HEK293 (cell line): ENCODE measurements at regions not wholly inside any gene's neighbourhood (a gene's known extent, or its start where the extent isn't known, plus 50 kb on each side); places are given as distances from the start of the nearest gene placed in this dataset.

Experiments
- CTCF ChIA-PET: fragments of 350-600 bp; formaldehyde crosslinking; extraction: SDS; loops from one replicate; lab custom pipeline; 2021; ENCODE audit warnings: antibody characterized with exemption; lab: Yijun Ruan, JAX
- POLR2A ChIA-PET: fragments of 300-600 bp; formaldehyde crosslinking; extraction: SDS; loops from one replicate; lab custom pipeline; 2020; ENCODE audit warnings: antibody characterized with exemption, inconsistent platforms; lab: Yijun Ruan, JAX
- H3K27ac ChIP-seq: fragments of 200-500 bp; sonication (Bioruptor generic); 2 replicates; pipeline ENCODE4 v1.5.1; 2014; ENCODE audit warnings: low read depth, low read length, control low read depth, inconsistent platforms; ENCODE audit errors: extremely low read depth
- H3K36me3 ChIP-seq, 2 experiments: fragments of 200-500 bp in 1 of 2; sonication (Bioruptor generic) in 1 of 2; 1 replicate in 1 of 2; 2 replicates in 1 of 2; pipeline ENCODE4 v1.5.1; 2014 to 2017; ENCODE audit warnings: inconsistent platforms in 2 of 2, low read length in 2 of 2; ENCODE audit not compliant: control insufficient read depth in 2 of 2, insufficient read depth in 1 of 2
- H3K4me1 ChIP-seq: fragments of 200-500 bp; sonication (Bioruptor generic); 2 replicates; pipeline ENCODE4 v1.5.1; 2014; ENCODE audit warnings: mild to moderate bottlenecking, low read length, inconsistent platforms; ENCODE audit not compliant: control insufficient read depth, insufficient read depth
- H3K4me3 ChIP-seq: 2 replicates; pipeline ENCODE4 v1.5.1; 2011; ENCODE audit warnings: low read depth, mild to moderate bottlenecking, control low read depth, low read length, moderate library complexity
- H3K9me3 ChIP-seq: fragments of 200-500 bp; sonication (Bioruptor generic); 2 replicates; pipeline ENCODE4 v1.5.1; 2014; ENCODE audit warnings: low read depth, low read length, inconsistent platforms; ENCODE audit not compliant: control insufficient read depth, insufficient read depth
- EGR2 ChIP-seq: fragments of 450-650 bp; formaldehyde crosslinking; IDR thresholded peaks from 2 replicates; pipeline ENCODE4 v1.5.1; 2016; ENCODE audit warnings: low read depth, missing biosample characterization, missing genetic modification characterization
- GLIS2 ChIP-seq: fragments of 450-650 bp; formaldehyde crosslinking; IDR thresholded peaks from 2 replicates; pipeline ENCODE4 v1.5.1; 2016; ENCODE audit warnings: missing biosample characterization, missing genetic modification characterization
- HOXD13 ChIP-seq: sonication (generic); formaldehyde crosslinking; IDR thresholded peaks from 2 replicates; pipeline ENCODE4 v1.8.0; 2022; ENCODE audit warnings: missing genetic modification reagents, borderline replicate concordance
- IKZF3 ChIP-seq: fragments of 450-650 bp; IDR thresholded peaks from 2 replicates; pipeline ENCODE4 v1.5.0; 2018; ENCODE audit warnings: missing biosample characterization, mild to moderate bottlenecking, missing genetic modification characterization, moderate library complexity
- MEIS1 ChIP-seq: sonication (generic); formaldehyde crosslinking; IDR thresholded peaks from 2 replicates; pipeline ENCODE4 v1.8.1; 2022; ENCODE audit warnings: missing genetic modification reagents, mild to moderate bottlenecking, borderline replicate concordance
- MYNN ChIP-seq: fragments of 450-650 bp; formaldehyde crosslinking; IDR thresholded peaks from 2 replicates; pipeline ENCODE4 v1.5.1; 2016; ENCODE audit warnings: missing biosample characterization, missing genetic modification characterization, borderline replicate concordance
- OSR2 ChIP-seq: fragments of 450-650 bp; formaldehyde crosslinking; IDR thresholded peaks from 2 replicates; pipeline ENCODE4 v1.5.1; 2016; ENCODE audit warnings: missing biosample characterization, missing genetic modification characterization
- PRDM10 ChIP-seq: fragments of 450-650 bp; formaldehyde crosslinking; IDR thresholded peaks from 2 replicates; pipeline ENCODE4 v1.5.1; 2016; ENCODE audit warnings: missing biosample characterization, missing genetic modification characterization
- REPIN1 ChIP-seq: fragments of 450-650 bp; formaldehyde crosslinking; IDR thresholded peaks from 2 replicates; pipeline ENCODE4 v1.5.1; 2017; ENCODE audit warnings: missing biosample characterization, missing genetic modification characterization, low read depth
- SCRT2 ChIP-seq: fragments of 450-650 bp; formaldehyde crosslinking; IDR thresholded peaks from 2 replicates; pipeline ENCODE4 v1.5.1; 2016; ENCODE audit warnings: missing biosample characterization, missing genetic modification characterization
- SP3 ChIP-seq: fragments of 450-650 bp; formaldehyde crosslinking; IDR thresholded peaks from 2 replicates; pipeline ENCODE4 v1.5.1; 2016; ENCODE audit warnings: missing biosample characterization, missing genetic modification characterization
- ZFP41 ChIP-seq: fragments of 450-650 bp; formaldehyde crosslinking; IDR thresholded peaks from 2 replicates; pipeline ENCODE4 v1.5.1; 2016; ENCODE audit warnings: missing biosample characterization, missing genetic modification characterization, borderline replicate concordance
- ZNF174 ChIP-seq: fragments of 450-650 bp; formaldehyde crosslinking; IDR thresholded peaks from 2 replicates; pipeline ENCODE4 v1.5.0; 2017; ENCODE audit warnings: missing biosample characterization, mild to moderate bottlenecking, missing genetic modification characterization
- ZNF19 ChIP-seq: fragments of 450-650 bp; formaldehyde crosslinking; IDR thresholded peaks from 2 replicates; pipeline ENCODE4; 2016; ENCODE audit warnings: missing biosample characterization, missing genetic modification characterization, low read depth
- ZNF214 ChIP-seq: fragments of 450-650 bp; formaldehyde crosslinking; IDR thresholded peaks from 2 replicates; pipeline ENCODE4 v1.5.1; 2017; ENCODE audit warnings: missing biosample characterization, mild to moderate bottlenecking, missing genetic modification characterization, borderline replicate concordance
- ZNF221 ChIP-seq: fragments of 450-650 bp; formaldehyde crosslinking; IDR thresholded peaks from 2 replicates; pipeline ENCODE4 v1.5.1; 2017; ENCODE audit warnings: missing biosample characterization, missing genetic modification characterization, borderline replicate concordance
- ZNF24 ChIP-seq: fragments of 450-650 bp; formaldehyde crosslinking; IDR thresholded peaks from 2 replicates; pipeline ENCODE4 v1.5.1; 2016; ENCODE audit warnings: missing biosample characterization, missing genetic modification characterization
- ZNF266 ChIP-seq: fragments of 450-650 bp; formaldehyde crosslinking; IDR thresholded peaks from 2 replicates; pipeline ENCODE4 v1.5.1; 2016; ENCODE audit warnings: missing biosample characterization, missing genetic modification characterization, low read depth
- ZNF335 ChIP-seq: fragments of 450-650 bp; formaldehyde crosslinking; conservative IDR thresholded peaks from 2 replicates; pipeline ENCODE4 v1.5.1; 2016; ENCODE audit warnings: missing biosample characterization, missing genetic modification characterization
- ZNF37A ChIP-seq: fragments of 450-650 bp; IDR thresholded peaks from 2 replicates; pipeline ENCODE4 v1.5.1; 2018; ENCODE audit warnings: missing biosample characterization, missing genetic modification characterization
- ZNF391 ChIP-seq: fragments of 450-650 bp; formaldehyde crosslinking; IDR thresholded peaks from 2 replicates; pipeline ENCODE4 v1.5.1; 2016; ENCODE audit warnings: low read depth, missing biosample characterization, missing genetic modification characterization, borderline replicate concordance
- ZNF426 ChIP-seq: fragments of 450-650 bp; formaldehyde crosslinking; IDR thresholded peaks from 2 replicates; pipeline ENCODE4 v1.5.1; 2017; ENCODE audit warnings: missing biosample characterization, missing genetic modification characterization, mild to moderate bottlenecking, inconsistent platforms, moderate library complexity
- ZNF48 ChIP-seq: fragments of 450-650 bp; formaldehyde crosslinking; IDR thresholded peaks from 2 replicates; pipeline ENCODE4 v1.5.1; 2016; ENCODE audit warnings: missing biosample characterization, missing genetic modification characterization
- ZNF585B ChIP-seq: fragments of 450-650 bp; formaldehyde crosslinking; IDR thresholded peaks from 2 replicates; pipeline ENCODE4 v1.5.1; 2016; ENCODE audit warnings: missing biosample characterization, missing genetic modification characterization
- ZNF626 ChIP-seq: fragments of 450-650 bp; sonication (Bioruptor Pico); formaldehyde crosslinking; IDR thresholded peaks from 2 replicates; pipeline ENCODE4 v1.5.1; 2018; ENCODE audit warnings: missing biosample characterization, missing genetic modification characterization, inconsistent platforms
- ZSCAN16 ChIP-seq: fragments of 450-650 bp; formaldehyde crosslinking; IDR thresholded peaks from 2 replicates; pipeline ENCODE4 v1.5.1; 2016; ENCODE audit warnings: missing biosample characterization, missing genetic modification characterization
- ZSCAN30 ChIP-seq: fragments of 450-650 bp; IDR thresholded peaks from 2 replicates; pipeline ENCODE4 v1.5.1; 2018; ENCODE audit warnings: missing biosample characterization, mild to moderate bottlenecking, missing genetic modification characterization, moderate library complexity
- TF ChIP-seq, protein P1 (sequence below): fragments of 450-650 bp; formaldehyde crosslinking; IDR thresholded peaks from 2 replicates; pipeline ENCODE4 v1.5.1; 2016; ENCODE audit warnings: missing biosample characterization, missing genetic modification characterization, borderline replicate concordance
- TF ChIP-seq, protein P2 (sequence below): fragments of 450-650 bp; formaldehyde crosslinking; IDR thresholded peaks from 2 replicates; pipeline ENCODE4 v1.5.1; 2017; ENCODE audit warnings: missing biosample characterization, missing genetic modification characterization

DNA sequence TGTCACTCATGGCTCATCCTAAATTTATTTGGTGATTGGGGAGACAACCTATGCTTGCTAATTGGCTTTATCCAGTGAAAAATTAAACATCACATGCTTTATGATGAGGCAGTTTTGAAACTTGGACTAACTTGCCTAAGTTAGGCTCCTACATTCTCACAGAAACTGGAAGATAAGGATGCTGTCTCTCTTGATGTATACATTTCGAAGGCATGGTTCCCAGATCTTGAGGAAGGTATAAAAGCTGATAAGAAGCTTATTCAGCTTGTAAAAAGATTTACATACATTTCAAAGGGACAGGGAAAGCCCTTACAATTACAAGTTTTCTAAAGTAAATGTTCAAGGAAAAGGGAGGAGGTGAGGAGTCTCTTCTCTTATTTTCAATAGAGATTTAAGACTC, 561.7 kb downstream of the IPMK start:
- ChIA-PET CTCF (no interaction called here), POLR2A (no interaction called here)
- no peaks in the 10 kb centered on the region for H3K4me1 ChIP-seq
- H3K27ac ChIP-seq, result no peak overlapping the region
- no peak overlapping the region for H3K4me3 ChIP-seq
- no peaks in the 10 kb centered on the region for H3K9me3 ChIP-seq
- no peaks in the 10 kb centered on the region for H3K36me3 ChIP-seq
- TF ChIP-seq ZNF174 (tag by site-specific recombination) (no peak), ZNF221 (tag by site-specific recombination) (no peak), ZNF626 (tag by site-specific recombination) (no peak), REPIN1 (tag by site-specific recombination) (no peak), PRDM10 (tag by site-specific recombination) (no peak), HOXD13 (no peak), IKZF3 (tag by site-specific recombination) (no peak), ZSCAN30 (tag by site-specific recombination) (no peak), MEIS1 (CRISPR knock-in tag) (no peak), ZNF24 (tag by site-specific recombination) (no peak), GLIS2 (tag by site-specific recombination) (no peak), ZNF214 (tag by site-specific recombination) (no peak)
- TF ChIP-seq, protein P1, sequence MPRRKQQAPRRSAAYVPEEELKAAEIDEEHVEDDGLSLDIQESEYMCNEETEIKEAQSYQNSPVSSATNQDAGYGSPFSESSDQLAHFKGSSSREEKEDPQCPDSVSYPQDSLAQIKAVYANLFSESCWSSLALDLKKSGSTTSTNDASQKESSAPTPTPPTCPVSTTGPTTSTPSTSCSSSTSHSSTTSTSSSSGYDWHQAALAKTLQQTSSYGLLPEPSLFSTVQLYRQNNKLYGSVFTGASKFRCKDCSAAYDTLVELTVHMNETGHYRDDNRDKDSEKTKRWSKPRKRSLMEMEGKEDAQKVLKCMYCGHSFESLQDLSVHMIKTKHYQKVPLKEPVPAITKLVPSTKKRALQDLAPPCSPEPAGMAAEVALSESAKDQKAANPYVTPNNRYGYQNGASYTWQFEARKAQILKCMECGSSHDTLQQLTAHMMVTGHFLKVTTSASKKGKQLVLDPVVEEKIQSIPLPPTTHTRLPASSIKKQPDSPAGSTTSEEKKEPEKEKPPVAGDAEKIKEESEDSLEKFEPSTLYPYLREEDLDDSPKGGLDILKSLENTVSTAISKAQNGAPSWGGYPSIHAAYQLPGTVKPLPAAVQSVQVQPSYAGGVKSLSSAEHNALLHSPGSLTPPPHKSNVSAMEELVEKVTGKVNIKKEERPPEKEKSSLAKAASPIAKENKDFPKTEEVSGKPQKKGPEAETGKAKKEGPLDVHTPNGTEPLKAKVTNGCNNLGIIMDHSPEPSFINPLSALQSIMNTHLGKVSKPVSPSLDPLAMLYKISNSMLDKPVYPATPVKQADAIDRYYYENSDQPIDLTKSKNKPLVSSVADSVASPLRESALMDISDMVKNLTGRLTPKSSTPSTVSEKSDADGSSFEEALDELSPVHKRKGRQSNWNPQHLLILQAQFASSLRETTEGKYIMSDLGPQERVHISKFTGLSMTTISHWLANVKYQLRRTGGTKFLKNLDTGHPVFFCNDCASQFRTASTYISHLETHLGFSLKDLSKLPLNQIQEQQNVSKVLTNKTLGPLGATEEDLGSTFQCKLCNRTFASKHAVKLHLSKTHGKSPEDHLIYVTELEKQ (tag by site-specific recombination), result no peak
- TF ChIP-seq, protein P2, sequence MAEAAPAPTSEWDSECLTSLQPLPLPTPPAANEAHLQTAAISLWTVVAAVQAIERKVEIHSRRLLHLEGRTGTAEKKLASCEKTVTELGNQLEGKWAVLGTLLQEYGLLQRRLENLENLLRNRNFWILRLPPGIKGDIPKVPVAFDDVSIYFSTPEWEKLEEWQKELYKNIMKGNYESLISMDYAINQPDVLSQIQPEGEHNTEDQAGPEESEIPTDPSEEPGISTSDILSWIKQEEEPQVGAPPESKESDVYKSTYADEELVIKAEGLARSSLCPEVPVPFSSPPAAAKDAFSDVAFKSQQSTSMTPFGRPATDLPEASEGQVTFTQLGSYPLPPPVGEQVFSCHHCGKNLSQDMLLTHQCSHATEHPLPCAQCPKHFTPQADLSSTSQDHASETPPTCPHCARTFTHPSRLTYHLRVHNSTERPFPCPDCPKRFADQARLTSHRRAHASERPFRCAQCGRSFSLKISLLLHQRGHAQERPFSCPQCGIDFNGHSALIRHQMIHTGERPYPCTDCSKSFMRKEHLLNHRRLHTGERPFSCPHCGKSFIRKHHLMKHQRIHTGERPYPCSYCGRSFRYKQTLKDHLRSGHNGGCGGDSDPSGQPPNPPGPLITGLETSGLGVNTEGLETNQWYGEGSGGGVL (tag by site-specific recombination), result no peak

- H3K9me3 ChIP-seq, result no peaks in the 10 kb centered on the region
- ChIA-PET POLR2A (no interaction called here), CTCF (no interaction called here)
- no peak overlapping the region for H3K27ac ChIP-seq
- H3K4me1 ChIP-seq, result no peaks in the 10 kb centered on the region
- no peaks in the 10 kb centered on the region for H3K36me3 ChIP-seq
- H3K4me3 ChIP-seq, result no peak overlapping the region
- no peak for TF ChIP-seq ZSCAN16 (tag by site-specific recombination)
- no peak for TF ChIP-seq MYNN (tag by site-specific recombination)
- TF ChIP-seq ZNF585B (tag by site-specific recombination), result no peak
- TF ChIP-seq EGR2, result no peak
- TF ChIP-seq ZFP41 (tag by site-specific recombination), result no peak
- TF ChIP-seq ZNF37A (tag by site-specific recombination), result no peak
- no peak for TF ChIP-seq ZNF174 (tag by site-specific recombination)
- TF ChIP-seq ZNF391 (tag by site-specific recombination), result no peak
- no peak for TF ChIP-seq SCRT2 (tag by site-specific recombination)
- no peak for TF ChIP-seq ZNF221 (tag by site-specific recombination)
- TF ChIP-seq ZNF19, result no peak
- no peak for TF ChIP-seq ZNF48 (tag by site-specific recombination)
- no peak for TF ChIP-seq OSR2
- TF ChIP-seq ZNF266, result no peak
- TF ChIP-seq ZNF335 (tag by site-specific recombination), result no peak
- no peak for TF ChIP-seq SP3
- TF ChIP-seq ZNF426 (tag by site-specific recombination), result no peak
These were observed 567.8 kb downstream of the IPMK start for GRCh38 chr10:57699944-57700343.
